NT2/D1 (cell line): ENCODE measurements at regions not wholly inside any gene's neighbourhood (a gene's known extent, or its start where the extent isn't known, plus 50 kb on each side); places are given as distances from the start of the nearest gene placed in this dataset.

ENCODE experiments used
- DNase-seq: peaks from one replicate; pipeline ENCODE4 v3.0.0-alpha.2; 2011; ENCODE audit warnings: low read depth, low spot score
- H3K27me3 ChIP-seq: 2 replicates; pipeline ENCODE4 v1.6.0; 2011; ENCODE audit warnings: mild to moderate bottlenecking; ENCODE audit not compliant: insufficient read length, insufficient read depth
- H3K36me3 ChIP-seq: 2 replicates; pipeline ENCODE4 v1.6.1; 2011; ENCODE audit warnings: mild to moderate bottlenecking, low read length, mixed read lengths; ENCODE audit not compliant: insufficient read depth, insufficient read length
- H3K4me1 ChIP-seq: 2 replicates; pipeline ENCODE4 v1.5.1; 2011; ENCODE audit not compliant: insufficient read depth, insufficient read length
- H3K4me3 ChIP-seq: 2 replicates; pipeline ENCODE4 v1.5.1; 2011; ENCODE audit warnings: low read depth; ENCODE audit not compliant: insufficient read length
- H3K9ac ChIP-seq: 2 replicates; pipeline ENCODE4 v1.6.0; 2011; ENCODE audit warnings: low read depth; ENCODE audit not compliant: insufficient read length
- H3K9me3 ChIP-seq: 2 replicates; pipeline ENCODE4 v1.5.1; 2011; ENCODE audit warnings: mild to moderate bottlenecking, low read length; ENCODE audit not compliant: insufficient read depth
- SUZ12 ChIP-seq: IDR thresholded peaks from 2 replicates; pipeline ENCODE4 v1.6.1; 2011; ENCODE audit not compliant: insufficient read length, insufficient read depth; ENCODE audit errors: extremely low read depth
- YY1 ChIP-seq: IDR thresholded peaks from 2 replicates; pipeline ENCODE4 v1.6.1; 2011; ENCODE audit not compliant: insufficient read length, insufficient read depth
- ZNF274 ChIP-seq: IDR thresholded peaks from 2 replicates; pipeline ENCODE4 v1.6.1; 2011; ENCODE audit warnings: mild to moderate bottlenecking, low read depth, low read length

- H3K9me3 ChIP-seq: no peaks in the 10 kb centered on the region
- no peaks in the 10 kb centered on the region for H3K4me1 ChIP-seq
- H3K4me3 ChIP-seq: no peak overlapping the region
- H3K27me3 ChIP-seq: no peaks in the 10 kb centered on the region
- DNase-seq: no peak
- TF ChIP-seq SUZ12: no peak
- TF ChIP-seq YY1: no peak
- no peak for TF ChIP-seq ZNF274
- no peaks in the 10 kb centered on the region for H3K36me3 ChIP-seq
- H3K9ac ChIP-seq: no peak overlapping the region
Observed at GRCh38 chr7:119514326-119514725, 758.6 kb upstream of the KCND2 start.

GRCh38 chr7:119515214-119515613 is 757.8 kb upstream of the KCND2 start:
- TF ChIP-seq SUZ12 (no peak), YY1 (no peak), ZNF274 (no peak)

GRCh38 chr7:119515962-119516361 is 757.0 kb upstream of the KCND2 start:
- no peaks in the 10 kb centered on the region for H3K27me3 ChIP-seq
- no peak for DNase-seq
- no peak overlapping the region for H3K9ac ChIP-seq
- no peaks in the 10 kb centered on the region for H3K9me3 ChIP-seq
- no peaks in the 10 kb centered on the region for H3K4me1 ChIP-seq
- no peak overlapping the region for H3K4me3 ChIP-seq
- no peaks in the 10 kb centered on the region for H3K36me3 ChIP-seq
- no peak for TF ChIP-seq SUZ12
- no peak for TF ChIP-seq ZNF274

More at GRCh38 chr7:119515214-119515613, 757.8 kb upstream of the KCND2 start:
- Histone ChIP-seq H3K9ac (no peak overlapping the region), H3K9me3 (no peaks in the 10 kb centered on the region), H3K4me1 (no peaks in the 10 kb centered on the region), H3K36me3 (no peaks in the 10 kb centered on the region), H3K27me3 (no peaks in the 10 kb centered on the region), H3K4me3 (no peak overlapping the region)
- DNase-seq: no peak

- no peaks in the 10 kb centered on the region for H3K27me3 ChIP-seq
- H3K9ac ChIP-seq: no peak overlapping the region
- DNase-seq: no peak
- no peaks in the 10 kb centered on the region for H3K9me3 ChIP-seq
- no peak overlapping the region for H3K4me3 ChIP-seq
- TF ChIP-seq ZNF274 (no peak), YY1 (no peak), SUZ12 (no peak)
- no peaks in the 10 kb centered on the region for H3K36me3 ChIP-seq
- no peaks in the 10 kb centered on the region for H3K4me1 ChIP-seq
Observed at GRCh38 chr7:119522263-119522662, 750.7 kb upstream of the KCND2 start.

GRCh38 chr7:119522698-119523097 is 750.3 kb upstream of the KCND2 start:
- H3K36me3 ChIP-seq: no peaks in the 10 kb centered on the region
- TF ChIP-seq SUZ12 (no peak), YY1 (no peak), ZNF274 (no peak)
- DNase-seq: no peak
- no peaks in the 10 kb centered on the region for H3K9me3 ChIP-seq
- H3K4me1 ChIP-seq: no peaks in the 10 kb centered on the region
- no peak overlapping the region for H3K4me3 ChIP-seq
- H3K9ac ChIP-seq: no peak overlapping the region
- H3K27me3 ChIP-seq: no peaks in the 10 kb centered on the region

GRCh38 chr7:119545118-119545517 is 727.9 kb upstream of the KCND2 start:
- Histone ChIP-seq H3K27me3 (no peaks in the 10 kb centered on the region), H3K9me3 (no peaks in the 10 kb centered on the region), H3K9ac (no peak overlapping the region), H3K36me3 (no peaks in the 10 kb centered on the region), H3K4me3 (no peak overlapping the region), H3K4me1 (no peaks in the 10 kb centered on the region)
- DNase-seq: no peak
- no peak for TF ChIP-seq YY1

GRCh38 chr7:119555788-119556187 is 717.2 kb upstream of the KCND2 start:
- Histone ChIP-seq H3K9me3 (no peaks in the 10 kb centered on the region), H3K27me3 (no peaks in the 10 kb centered on the region), H3K4me3 (no peak overlapping the region), H3K4me1 (no peaks in the 10 kb centered on the region), H3K9ac (no peak overlapping the region), H3K36me3 (no peaks in the 10 kb centered on the region)
- TF ChIP-seq ZNF274: no peak
- no peak for TF ChIP-seq YY1
- TF ChIP-seq SUZ12: no peak
- DNase-seq: no peak

- H3K36me3 ChIP-seq: no peaks in the 10 kb centered on the region
- no peak for DNase-seq
- no peak for TF ChIP-seq SUZ12
- H3K9me3 ChIP-seq: no peaks in the 10 kb centered on the region
- H3K4me1 ChIP-seq: no peaks in the 10 kb centered on the region
- no peaks in the 10 kb centered on the region for H3K27me3 ChIP-seq
- H3K4me3 ChIP-seq: no peak overlapping the region
- H3K9ac ChIP-seq: no peak overlapping the region
Observed at GRCh38 chr7:119556436-119556835, 716.5 kb upstream of the KCND2 start.
